HL-60 (cell line): ENCODE measurements at regions not wholly inside any gene's neighbourhood (a gene's known extent, or its start where the extent isn't known, plus 50 kb on each side); places are given as distances from the start of the nearest gene placed in this dataset.

Experiments
- CTCF ChIP-seq: IDR thresholded peaks from one replicate; pipeline ENCODE4 v1.5.1; 2011; ENCODE audit warnings: low read length, control low read depth, inconsistent platforms; ENCODE audit not compliant: insufficient read depth
- GABPA ChIP-seq: IDR thresholded peaks from 2 replicates; pipeline ENCODE4 v1.6.1; 2012; ENCODE audit warnings: low read depth
- POLR2AphosphoS5 ChIP-seq: IDR thresholded peaks from 2 replicates; pipeline ENCODE4 v1.6.1; 2012; ENCODE audit warnings: low read depth
- REST ChIP-seq: IDR thresholded peaks from 2 replicates; pipeline ENCODE4 v1.6.1; 2012; ENCODE audit warnings: low read depth; ENCODE audit not compliant: insufficient replicate concordance
- SPI1 ChIP-seq: IDR thresholded peaks from 2 replicates; pipeline ENCODE4 v1.6.1; 2012; ENCODE audit warnings: low read depth, mild to moderate bottlenecking, borderline replicate concordance

GRCh38 chr11:23856654-23857053 lies 640.2 kb upstream of the LUZP2 start:
- TF ChIP-seq CTCF (no peak), POLR2AphosphoS5 (no peak), GABPA (no peak), REST (no peak), SPI1 (no peak)
